ENCODE measurements at regions not wholly inside any gene's neighbourhood (a gene's known extent, or its start where the extent isn't known, plus 50 kb on each side); places are given as distances from the start of the nearest gene placed in this dataset.

GRCh38 chr9:88302579-88303324 lies 85.5 kb upstream of the SPIN1 start:
- TF ChIP-seq CTCF (IDR thresholded peaks at IDR 0.05) = no peak
- no peak for TF ChIP-seq POLR2A (IDR thresholded peaks at IDR 0.05)
